Lower leg skin (tissue), 4 donors: ENCODE measurements at regions not wholly inside any gene's neighbourhood (a gene's known extent, or its start where the extent isn't known, plus 50 kb on each side); places are given as distances from the start of the nearest gene placed in this dataset.

Experiments
- DNase-seq, 2 donors: peaks; one replicate each; pipeline ENCODE4 v3.0.0-alpha.2; 2019; ENCODE audit warnings: low spot score in 2 of 2
- H3K4me3 ChIP-seq: fragments of 200-600 bp; sonication (generic); 2 replicates; pipeline ENCODE4 v1.5.1; 2017; ENCODE audit warnings: mild to moderate bottlenecking, low read depth; ENCODE audit not compliant: poor library complexity, severe bottlenecking
- POLR2A ChIP-seq, 2 donors: fragments of 450-650 bp; IDR thresholded peaks; one replicate each; pipeline ENCODE4 v1.6.1; 2016 to 2017; ENCODE audit warnings: antibody characterized with exemption in 2 of 2, mild to moderate bottlenecking in 1 of 2, moderate library complexity in 1 of 2
- whole genome bisulfite sequencing, 2 donors: methylation state at CpG; one replicate each; pipeline ENCODE4 v1.1.5; 2018; 5-methylcytosine and 5-hydroxymethylcytosine counted together
- intact Hi-C: fragments of 100-400 bp; cut with DNase I; formaldehyde crosslinking; loops from one replicate; pipeline ENCODE4 v1.15.0; 2023; ENCODE audit warnings: low total_unique reads
- TF ChIP-seq, protein P1 (sequence below), 3 donors: fragments of 450-650 bp; IDR thresholded peaks; one replicate each; pipeline ENCODE4 v1.5.1; 2016; ENCODE audit warnings: antibody characterized with exemption in 3 of 3, mild to moderate bottlenecking in 3 of 3, moderate library complexity in 2 of 3

DNA sequence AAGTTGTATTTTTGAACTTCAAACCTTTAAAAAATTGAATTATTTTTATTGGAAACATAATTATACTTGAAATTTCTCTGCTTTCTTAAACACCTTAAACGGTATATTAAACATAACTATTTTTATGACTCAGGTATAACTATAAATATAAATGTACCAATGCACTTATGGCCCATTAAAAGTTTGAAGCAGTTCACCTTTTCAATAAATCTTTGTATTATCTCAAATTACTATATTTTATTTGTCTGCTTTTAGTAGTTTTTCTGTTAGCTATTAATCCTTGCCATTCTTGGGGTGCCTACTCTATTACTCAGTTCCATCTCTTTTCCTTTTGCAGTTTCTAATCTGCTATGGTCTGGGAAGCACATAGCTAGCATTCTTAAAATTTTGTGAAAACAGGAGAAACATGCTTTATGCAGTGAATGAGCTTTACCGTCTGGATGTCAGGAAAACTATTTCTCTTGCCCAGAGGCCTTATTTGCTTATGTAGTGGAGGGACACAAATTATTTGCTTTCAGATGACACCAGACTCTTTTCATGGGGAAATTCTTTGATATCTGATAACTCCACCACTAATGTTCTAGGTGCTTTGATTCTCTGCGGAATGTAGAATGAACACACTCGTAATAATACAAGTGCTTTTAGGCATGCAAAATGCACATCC is 378.9 kb upstream of the CITED2 start:
- TF ChIP-seq, protein P1, sequence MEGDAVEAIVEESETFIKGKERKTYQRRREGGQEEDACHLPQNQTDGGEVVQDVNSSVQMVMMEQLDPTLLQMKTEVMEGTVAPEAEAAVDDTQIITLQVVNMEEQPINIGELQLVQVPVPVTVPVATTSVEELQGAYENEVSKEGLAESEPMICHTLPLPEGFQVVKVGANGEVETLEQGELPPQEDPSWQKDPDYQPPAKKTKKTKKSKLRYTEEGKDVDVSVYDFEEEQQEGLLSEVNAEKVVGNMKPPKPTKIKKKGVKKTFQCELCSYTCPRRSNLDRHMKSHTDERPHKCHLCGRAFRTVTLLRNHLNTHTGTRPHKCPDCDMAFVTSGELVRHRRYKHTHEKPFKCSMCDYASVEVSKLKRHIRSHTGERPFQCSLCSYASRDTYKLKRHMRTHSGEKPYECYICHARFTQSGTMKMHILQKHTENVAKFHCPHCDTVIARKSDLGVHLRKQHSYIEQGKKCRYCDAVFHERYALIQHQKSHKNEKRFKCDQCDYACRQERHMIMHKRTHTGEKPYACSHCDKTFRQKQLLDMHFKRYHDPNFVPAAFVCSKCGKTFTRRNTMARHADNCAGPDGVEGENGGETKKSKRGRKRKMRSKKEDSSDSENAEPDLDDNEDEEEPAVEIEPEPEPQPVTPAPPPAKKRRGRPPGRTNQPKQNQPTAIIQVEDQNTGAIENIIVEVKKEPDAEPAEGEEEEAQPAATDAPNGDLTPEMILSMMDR (IDR thresholded peaks at IDR 0.05) = no peak

DNA sequence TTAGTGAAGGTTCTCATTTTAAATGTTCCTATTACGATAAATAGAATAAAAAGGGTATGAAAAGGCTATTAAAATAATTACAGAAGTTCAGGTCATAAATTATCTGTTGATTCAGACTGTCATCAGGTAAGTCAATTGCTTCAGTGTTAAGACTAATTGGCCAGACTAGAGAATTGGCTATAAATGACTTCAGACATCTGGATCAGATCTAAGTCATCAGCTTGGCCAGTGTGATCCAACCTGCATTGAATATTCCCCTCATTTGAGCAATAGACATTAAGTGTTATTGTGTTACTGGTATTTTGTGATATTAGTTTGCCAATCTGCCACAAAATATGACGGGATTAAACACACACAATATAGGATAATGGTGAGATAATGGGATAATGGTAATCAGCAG is 377.6 kb upstream of the CITED2 start:
- intact Hi-C loops = no loop called here
- TF ChIP-seq POLR2A (IDR thresholded peaks at IDR 0.05) = no peak
- TF ChIP-seq, protein P1 (IDR thresholded peaks at IDR 0.05) = no peak
- no peak for DNase-seq
- 77 to 87% methylated on average over 2 of the region's 2 CpGs for WGBS, 2 donors
- no peak overlapping the region for H3K4me3 ChIP-seq

More for the DNA sequence above, 378.9 kb upstream of the CITED2 start:
- no peak for DNase-seq
- 84 to 87% methylated on average over 4 of the region's 4 CpGs for WGBS, 2 donors
- no peak overlapping the region for H3K4me3 ChIP-seq
- intact Hi-C loops = no loop called here

DNA sequence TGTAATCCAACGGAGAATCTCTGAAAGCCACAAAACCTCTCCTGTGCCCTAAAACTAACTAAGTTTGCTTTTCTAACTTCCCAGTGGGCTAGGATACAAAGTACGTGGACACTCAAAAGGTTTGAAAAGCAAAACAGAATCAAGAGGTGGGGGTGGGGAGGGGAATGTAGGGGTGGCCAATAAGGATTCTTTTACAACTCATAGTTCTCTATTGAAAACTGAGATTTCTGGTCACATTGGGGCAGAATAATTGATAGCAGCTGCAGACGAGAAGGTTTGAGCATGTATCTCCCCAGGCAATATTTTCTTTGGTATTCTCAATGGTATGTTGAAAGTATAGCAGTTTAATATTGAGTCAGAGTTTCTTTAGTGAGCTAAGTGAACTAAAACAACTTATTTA is 376.7 kb upstream of the CITED2 start:
- no peak for TF ChIP-seq POLR2A (IDR thresholded peaks at IDR 0.05)
- TF ChIP-seq, protein P1 (IDR thresholded peaks at IDR 0.05) = no peak
- H3K4me3 ChIP-seq = no peak overlapping the region
- no peak for DNase-seq
- 68 to 83% methylated on average over 3 of the region's 3 CpGs for WGBS, 2 donors
- intact Hi-C loops = no loop called here

DNA sequence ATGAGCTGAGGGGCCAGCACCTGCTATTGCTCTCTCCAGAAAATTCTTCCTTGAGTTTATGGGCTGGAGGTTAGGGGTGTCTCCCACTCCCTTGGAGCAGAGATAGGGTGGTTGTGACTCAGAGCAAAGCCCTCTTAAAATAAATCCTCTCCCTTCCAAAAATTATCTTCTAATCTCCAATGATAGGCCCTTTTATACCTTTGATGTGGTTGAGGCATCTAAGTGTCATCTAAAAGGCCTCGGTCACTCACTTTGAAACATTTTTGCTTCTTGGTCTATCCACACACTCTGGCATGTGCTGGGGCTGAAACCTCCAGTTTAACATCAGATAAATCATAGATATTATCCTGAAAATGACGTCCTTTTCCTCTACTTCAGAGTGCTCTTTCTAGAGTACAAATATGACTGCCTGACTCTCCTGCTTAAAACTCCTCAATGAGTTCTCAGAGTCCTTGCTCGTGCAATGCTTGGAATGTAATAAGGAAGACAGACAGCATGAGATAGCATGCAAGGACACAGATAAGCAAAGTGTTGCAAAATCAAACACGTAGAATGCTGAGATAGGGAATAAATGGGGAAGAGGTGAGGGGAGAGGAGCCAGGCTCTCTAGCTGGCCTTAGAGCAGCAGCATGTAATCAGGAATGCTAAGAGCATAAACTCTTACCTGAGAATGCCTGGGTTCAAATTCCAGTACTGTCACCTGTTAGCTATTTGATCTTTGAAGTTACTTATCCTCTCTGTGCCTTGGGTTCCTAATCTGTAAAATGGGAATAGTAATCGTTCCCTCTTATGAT is 374.1 kb upstream of the CITED2 start:
- intact Hi-C loops = no loop called here
- 74 to 76% methylated on average over 5 of the region's 5 CpGs for WGBS, 2 donors

DNA sequence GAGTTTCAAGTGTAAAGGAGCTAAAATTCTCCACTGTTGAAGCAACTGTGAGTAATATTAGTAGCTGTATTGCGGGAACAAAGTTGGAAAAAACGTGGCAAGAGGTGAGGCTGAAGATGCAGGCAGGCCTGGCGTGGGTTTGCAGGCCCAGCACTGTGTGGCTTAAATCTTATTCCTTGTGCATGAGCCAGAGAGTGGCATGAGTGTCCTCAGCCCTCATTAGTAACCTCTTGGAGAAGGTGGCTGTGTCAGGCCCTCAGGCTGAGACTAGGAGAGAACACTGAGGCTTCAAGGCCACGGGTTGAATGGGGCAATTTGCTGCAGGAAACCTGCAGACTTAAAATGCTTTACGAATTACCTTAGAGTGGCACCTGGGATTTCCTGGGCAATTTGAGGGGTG is 372.7 kb upstream of the CITED2 start:
- 85 to 90% methylated on average over 5 of the region's 5 CpGs for WGBS, 2 donors
- TF ChIP-seq POLR2A (IDR thresholded peaks at IDR 0.05) = no peak
- intact Hi-C loops = no loop called here
- DNase-seq = no peak
- no peak overlapping the region for H3K4me3 ChIP-seq

More for the DNA sequence above, 374.1 kb upstream of the CITED2 start:
- H3K4me3 ChIP-seq = no peak overlapping the region
- TF ChIP-seq, protein P1 (IDR thresholded peaks at IDR 0.05) = no peak
- DNase-seq = no peak

DNA sequence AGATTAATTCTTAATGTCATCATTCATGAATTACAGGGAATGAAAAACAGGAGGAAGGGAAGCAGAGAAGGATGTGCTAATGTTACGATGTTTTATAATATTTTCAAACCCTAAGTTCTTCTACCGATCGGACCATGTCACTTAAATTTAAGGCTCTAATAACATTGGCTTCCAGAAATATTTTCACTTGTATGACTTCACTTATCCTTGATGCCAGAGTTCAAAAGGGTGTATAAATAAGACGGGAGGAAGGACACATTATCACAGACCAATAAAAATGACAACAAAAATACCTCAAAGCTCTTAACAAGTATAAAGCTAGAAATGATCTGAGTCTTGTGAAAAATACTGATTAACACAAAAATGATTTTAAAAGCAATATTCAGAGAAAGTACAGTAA is 370.4 kb upstream of the CITED2 start:
- no peak for DNase-seq
- 61 to 76% methylated on average over 4 of the region's 4 CpGs for WGBS, 2 donors
- no peak for TF ChIP-seq POLR2A (IDR thresholded peaks at IDR 0.05)
- TF ChIP-seq, protein P1 (IDR thresholded peaks at IDR 0.05) = no peak
- no peak overlapping the region for H3K4me3 ChIP-seq
- intact Hi-C loops = no loop called here
